Urothelium cell line (cell line): ENCODE measurements at regions not wholly inside any gene's neighbourhood (a gene's known extent, or its start where the extent isn't known, plus 50 kb on each side); places are given as distances from the start of the nearest gene placed in this dataset.
A peak's percentile ranks its signal among the peaks of the same experiment; 100 is the strongest.

ENCODE experiments used
- DNase-seq: peaks from one replicate; pipeline ENCODE4 v3.0.0; 2011; ENCODE audit warnings: low spot score, mixed read lengths
- FAIRE-seq: peaks from 2 replicates; lab custom pipeline; 2011; peaks lifted over from hg19 to GRCh38; lab: Jason Lieb, UNC

DNA sequence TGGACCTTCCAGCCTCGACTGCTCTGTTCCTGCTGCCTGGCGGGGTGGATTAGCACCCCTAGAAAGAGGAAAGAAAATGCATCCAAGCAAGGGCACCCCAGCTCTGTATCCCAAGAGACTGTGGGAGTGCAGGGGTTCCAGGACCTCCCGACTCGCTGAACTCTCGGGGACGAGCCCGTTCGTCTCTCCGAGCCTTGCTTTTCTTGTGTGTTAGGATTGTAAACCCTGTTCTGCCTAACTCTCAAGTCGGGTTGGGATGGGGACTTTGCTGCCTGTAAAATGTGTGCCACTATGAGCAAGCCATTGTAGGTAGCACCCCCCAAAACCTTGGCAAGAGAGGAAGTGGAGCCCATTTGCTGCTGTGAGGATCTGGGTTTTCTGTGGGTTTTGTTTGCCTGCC lies 73.2 kb upstream of the VRK1 start:
- FAIRE-seq = no peak
- no peak for DNase-seq

GRCh38 chr14:96725232-96725631 lies 72.0 kb upstream of the VRK1 start:
- DNase-seq = no peak
- no peak for FAIRE-seq

- no peak for DNase-seq
- FAIRE-seq = no peak
These were observed 70.1 kb upstream of the VRK1 start for GRCh38 chr14:96727073-96727472.

GRCh38 chr14:96727491-96727890 lies 69.7 kb upstream of the VRK1 start:
- FAIRE-seq = no peak
- no peak for DNase-seq

DNA sequence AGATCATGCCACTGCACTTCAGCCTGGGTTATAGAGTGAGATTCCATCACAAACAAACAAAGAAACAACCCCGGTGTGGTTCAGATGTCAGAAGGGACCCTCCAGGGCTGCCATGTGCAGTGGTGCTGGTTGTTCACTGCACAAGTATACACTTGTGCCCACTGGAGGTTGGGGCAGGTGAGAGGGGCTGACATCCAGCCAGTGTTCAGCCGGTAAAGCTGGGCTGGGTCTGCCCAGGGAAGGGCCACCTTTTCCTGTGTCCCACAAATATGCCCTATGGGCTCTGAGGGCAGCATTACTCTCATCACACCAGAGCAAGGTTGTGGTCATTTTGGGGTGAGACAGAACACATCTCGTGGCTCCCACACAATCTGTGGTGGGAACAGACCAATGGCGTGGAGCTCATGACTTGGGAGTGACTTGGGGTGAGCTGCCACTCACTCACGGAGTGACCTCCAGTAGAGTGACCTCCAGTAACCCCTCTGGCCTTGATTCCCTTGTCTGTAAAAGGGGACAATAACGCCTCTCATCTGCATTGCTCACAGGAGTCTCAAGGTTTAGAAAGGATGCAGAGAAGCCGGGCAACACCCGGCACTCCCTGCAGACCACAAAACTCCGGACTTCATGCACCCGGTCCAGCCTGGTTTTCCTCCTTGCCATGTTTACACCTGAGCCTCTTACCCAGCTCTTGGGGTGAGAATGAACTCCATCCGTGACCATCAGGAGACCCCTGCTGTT lies 69.0 kb upstream of the VRK1 start:
- DNase-seq = no peak

DNA sequence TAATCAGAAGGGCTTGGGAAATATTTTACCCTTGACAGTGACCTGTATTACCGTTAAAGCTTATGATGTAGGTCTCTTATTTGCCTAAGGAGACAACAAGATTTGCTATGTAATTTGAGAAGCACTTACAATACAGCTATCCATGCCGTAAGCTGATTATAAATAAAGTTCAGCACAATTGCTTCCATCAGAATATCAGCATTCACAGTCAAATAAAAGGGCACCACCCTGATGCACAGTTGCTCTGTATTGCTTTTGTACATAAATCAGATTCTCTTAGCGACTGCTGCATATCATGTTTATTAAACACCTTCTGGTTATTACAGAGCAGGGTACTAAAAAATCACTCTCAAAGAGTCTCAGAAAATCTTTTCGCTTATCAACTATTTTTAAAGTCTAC lies 67.3 kb upstream of the VRK1 start:
- DNase-seq = no peak
- FAIRE-seq = no peak

More for the DNA sequence above, 69.0 kb upstream of the VRK1 start:
- FAIRE-seq = no peak

GRCh38 chr14:96730386-96730785 lies 66.8 kb upstream of the VRK1 start:
- DNase-seq = no peak
- FAIRE-seq = no peak

GRCh38 chr14:96734076-96734622 lies 63.0 kb upstream of the VRK1 start:
- no peak for DNase-seq
- no peak for FAIRE-seq

GRCh38 chr14:96735526-96735925 lies 61.7 kb upstream of the VRK1 start:
- DNase-seq (no peak), FAIRE-seq (no peak)

DNA sequence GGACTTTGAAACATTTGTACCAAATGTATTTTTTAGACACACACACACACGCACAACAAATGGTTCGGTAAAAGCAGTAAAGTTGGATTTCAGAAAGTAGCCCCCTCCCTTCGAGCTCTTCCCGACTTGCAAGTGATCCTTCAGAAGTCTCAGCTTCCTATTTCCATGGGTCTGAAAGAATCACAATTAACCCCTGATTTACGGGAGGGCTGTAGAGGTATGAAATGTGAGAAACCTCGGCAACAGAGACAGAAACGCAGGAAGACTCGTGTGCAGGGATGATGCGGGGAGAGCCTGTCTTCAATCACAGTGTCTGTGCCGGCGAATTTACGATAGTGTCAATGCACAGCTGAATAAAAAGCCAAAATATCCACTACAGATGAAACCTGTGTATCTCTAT lies 60.7 kb upstream of the VRK1 start:
- no peak for FAIRE-seq

DNA sequence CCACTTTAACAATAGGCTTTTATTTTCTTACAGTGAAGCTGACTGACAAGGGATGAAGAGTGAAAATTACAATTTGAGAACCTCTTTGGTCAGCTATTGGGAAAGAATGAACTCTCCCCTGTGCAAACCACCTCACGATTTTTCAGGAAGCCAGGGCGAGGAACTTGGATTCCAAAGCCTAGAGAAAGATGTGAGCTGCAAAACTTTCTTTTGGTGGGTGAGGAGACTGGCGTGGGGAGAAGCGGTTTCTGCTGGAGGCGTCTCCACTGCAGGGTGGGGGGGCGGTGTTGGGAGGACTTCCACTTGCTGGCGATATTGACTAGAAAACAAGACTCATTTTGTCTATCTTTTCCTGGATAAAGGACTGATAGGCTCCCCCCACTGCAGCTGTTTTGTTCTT lies 59.3 kb upstream of the VRK1 start:
- FAIRE-seq (no peak), DNase-seq (no peak)

More for the DNA sequence above, 60.7 kb upstream of the VRK1 start:
- DNase-seq = no peak

DNA sequence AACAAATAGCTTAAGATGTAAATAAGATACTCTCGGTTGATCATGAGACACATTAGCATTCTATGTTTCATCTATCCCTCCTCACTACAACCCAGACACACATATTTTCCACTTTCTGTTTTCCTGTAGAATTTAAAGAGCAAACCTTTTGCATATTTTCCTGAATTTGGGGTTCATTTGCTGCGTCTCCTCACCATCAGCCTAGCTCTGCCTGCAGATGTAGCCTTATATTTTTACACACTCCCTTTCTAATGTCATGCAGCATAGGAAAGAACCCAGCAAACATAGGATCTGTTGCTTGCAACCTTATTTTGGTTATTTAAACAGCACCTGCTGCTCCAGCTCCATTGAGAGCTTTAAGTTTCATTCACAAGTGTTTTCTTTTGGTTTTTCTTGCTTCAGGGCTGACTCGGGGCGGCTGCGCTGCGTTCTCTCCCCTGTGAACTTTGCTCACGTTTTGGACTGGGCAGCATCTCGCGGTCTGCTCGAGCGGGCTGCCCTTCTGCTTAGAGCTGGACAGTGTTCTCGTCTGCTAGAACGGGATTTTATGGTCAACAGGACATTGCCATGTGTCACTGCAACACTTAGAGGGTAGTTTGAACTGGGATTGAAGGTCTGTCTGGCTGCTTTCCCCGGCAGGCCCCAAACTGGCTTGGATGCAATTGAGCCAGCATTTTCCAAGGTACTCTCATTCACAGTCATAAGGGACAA lies 57.8 kb upstream of the VRK1 start:
- DNase-seq = no peak
- no peak for FAIRE-seq

DNA sequence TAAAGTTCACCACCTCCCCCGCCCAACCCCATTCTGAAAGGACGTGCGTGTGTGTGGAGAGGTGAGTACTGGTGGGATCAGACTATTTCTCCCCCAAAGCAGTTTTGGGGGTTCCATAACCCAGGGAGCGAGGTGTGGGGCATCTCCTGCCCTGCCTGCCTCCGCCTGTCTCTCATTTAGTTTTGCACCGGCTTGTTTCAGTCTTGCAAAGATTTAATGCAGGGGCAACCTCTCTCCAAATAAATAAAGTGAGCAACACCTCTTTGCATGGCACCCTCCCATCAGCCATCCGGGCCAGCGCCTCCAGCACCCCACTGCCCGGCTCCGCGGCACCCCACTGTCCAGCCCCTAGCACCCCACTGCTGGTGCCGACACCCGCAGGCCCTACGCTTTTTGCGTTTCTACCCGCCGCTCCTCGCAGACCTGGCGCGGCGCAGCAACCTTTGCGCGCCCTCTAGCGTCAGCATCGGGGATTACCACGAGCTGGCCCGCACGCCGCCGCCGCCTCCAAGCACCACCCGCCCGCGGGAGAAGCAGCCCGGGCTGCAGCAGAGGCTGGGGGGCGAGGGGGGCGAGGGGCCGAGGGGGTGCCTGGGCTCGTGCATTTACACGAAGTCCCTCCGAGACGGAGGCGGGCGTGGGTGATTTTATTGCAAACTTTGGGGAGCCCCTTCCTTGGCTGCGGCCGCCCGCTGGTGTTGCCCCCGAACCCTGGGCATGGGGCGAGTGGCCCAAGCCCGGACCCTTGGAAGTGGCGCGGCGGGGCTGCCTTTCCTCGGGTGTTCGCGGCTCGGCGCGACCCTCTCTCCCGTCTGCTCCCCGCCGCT lies 55.8 kb upstream of the VRK1 start:
- no peak for FAIRE-seq
- DNase-seq = peak; percentile 68

DNA sequence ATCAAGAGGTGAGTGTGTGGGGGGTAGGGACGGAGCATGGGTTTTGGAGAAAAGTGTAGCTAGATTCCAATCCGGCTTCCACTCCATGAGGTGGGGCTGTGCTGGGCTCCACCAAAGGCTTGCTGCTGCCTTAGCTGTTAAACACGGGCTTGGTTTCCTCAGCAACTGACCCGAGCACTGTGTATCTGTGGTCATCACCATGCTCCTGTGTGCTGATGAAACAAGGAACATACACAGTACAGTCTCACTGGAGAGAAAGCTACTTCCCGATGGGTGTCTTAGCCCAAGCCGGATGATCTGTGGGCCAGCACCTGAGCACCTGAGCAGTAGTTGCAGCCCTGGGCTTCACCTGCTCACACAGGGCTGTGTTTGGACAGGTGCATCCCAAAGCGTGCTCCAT lies 52.9 kb upstream of the VRK1 start:
- no peak for DNase-seq
- FAIRE-seq = no peak

DNA sequence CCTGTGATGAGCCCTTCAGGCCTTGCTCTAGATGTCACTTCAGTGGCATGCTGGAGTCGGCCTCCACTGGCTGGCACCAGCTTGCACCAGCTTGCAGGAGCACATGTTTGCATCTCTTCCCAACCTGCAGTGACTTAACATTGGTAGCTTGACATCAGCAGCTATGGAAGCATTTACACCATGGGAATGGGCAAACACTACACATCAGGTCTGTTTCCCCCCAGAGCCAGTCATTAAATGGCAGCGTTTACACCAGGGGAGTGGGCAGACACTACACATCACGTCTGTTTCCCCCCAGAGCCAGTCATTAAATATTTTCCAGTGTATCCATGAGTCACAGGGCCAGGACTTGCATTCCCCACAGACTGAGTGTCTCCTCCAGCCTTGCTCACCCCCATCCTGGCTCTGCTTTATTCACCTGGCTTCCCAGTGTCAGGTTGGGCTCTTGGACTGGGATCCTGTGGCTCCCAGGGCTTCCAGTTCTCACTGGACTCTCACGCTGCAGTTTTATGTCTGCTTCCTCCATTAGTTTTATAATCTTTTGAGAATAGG lies 51.6 kb upstream of the VRK1 start:
- FAIRE-seq = no peak
- no peak for DNase-seq

DNA sequence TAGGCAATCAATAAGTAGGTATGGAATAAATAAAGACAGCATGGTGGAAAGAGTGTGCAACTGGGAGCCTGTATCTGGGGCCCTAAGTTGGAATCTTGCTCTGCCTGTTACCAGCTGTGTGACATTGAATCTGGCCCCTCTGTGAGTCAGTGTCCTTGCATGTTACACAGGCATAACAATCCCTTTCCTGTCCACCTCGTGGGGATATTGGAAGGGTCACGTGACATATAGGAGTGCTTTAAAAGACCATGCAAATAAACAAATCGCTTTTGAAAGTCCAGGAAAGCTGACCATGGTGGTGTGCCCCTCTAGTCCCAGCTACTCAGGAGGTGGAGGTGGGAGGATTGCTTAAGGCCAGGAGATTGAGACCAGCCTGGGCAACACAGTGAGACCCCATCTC lies 51.1 kb upstream of the VRK1 start:
- no peak for DNase-seq
- no peak for FAIRE-seq

- FAIRE-seq = no peak
These were observed 50.2 kb upstream of the VRK1 start for GRCh38 chr14:96747006-96747405.

More at GRCh38 chr14:96747006-96747405, 50.2 kb upstream of the VRK1 start:
- DNase-seq = no peak
